ENCODE measurements at regions not wholly inside any gene's neighbourhood (a gene's known extent, or its start where the extent isn't known, plus 50 kb on each side); places are given as distances from the start of the nearest gene placed in this dataset.
"Not testable (repeated sequence)": the region's sequence is repeated elsewhere in the genome, so short reads cannot be mapped to it uniquely, and the experiment has no call there.

DNA sequence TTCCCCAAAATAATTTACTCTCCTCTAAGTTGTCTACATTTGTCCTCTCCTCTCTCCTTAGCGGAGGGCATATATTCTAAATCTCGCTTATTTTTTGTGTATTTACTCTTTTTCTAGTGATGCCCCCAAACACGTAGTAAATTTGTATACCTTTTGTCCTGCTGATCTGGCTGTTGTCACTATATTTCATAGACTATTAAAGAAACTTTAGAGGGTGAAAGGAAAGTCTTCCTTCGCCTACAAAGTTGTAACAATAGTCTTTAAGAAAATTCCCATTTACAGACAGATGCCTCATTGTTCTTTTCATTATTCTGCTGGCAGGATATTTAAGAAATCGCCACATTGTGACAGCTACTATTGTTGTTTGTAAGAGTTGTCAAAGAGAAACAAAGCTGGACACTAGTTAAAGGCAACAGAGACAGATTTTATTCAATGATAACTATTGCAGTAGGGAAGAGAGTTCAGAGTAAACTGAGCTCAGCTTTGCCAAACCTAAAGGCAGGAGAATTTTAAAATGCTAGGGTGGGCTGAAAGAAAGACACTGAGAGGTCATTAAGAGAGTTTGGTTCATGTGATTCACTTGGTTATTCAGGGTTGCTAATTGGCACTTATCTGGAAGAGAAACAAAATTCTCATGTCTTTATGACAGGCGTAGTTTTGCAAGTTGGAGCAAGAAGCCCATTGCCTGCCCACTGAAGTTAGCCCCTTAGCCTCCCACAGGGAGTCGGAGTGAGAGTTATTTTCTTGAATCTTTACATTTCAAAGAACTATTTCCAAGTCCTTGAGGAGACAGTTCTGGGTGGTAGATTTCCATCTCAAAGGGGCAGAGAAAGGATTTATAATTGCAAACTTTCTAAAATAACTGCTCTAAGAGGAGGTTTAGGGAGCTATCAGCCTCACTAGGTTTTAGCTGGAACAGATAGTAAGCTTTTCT is 1272.5 kb upstream of the SEL1L start:
- no peak for DNase-seq (ENCODE audit: low spot score)

DNA sequence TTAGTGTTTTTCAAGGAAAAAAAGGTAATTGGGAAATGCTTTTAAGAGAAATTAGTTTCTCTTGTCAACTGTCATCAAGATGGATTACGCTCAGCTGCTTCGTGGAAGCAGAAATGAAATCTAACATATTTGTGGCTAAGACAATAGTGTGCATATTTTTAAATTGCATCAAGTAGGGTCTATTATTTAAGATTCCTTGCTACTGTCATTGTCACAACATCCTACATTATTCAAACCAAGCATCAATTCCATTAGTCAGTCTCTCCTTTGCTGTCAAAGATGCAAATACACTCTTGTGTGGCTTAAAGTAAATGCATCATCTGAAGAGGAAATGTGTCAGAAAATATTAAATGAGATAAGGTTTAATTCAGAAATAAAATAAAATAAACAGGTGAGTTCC is 1277.6 kb upstream of the SEL1L start:
- no peak for DNase-seq (ENCODE audit: low spot score)

DNA sequence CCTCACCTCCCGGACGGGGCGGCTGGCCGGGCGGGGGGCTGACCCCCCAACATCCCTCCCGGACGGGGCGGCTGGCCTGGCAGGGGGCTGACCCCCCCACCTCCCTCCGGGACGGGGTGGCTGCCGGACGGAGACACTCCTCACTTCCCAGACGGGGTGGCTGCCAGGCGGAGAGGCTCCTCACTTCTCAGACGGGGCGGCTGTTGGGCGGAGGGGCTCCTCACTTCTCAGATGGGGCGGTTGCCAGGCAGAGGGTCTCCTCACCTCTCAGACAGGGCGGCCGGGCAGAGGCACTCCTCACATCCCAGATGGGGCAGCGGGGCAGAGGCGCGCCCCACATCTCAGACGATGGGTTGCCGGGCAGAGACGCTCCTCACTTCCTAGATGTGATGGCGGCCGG is 1280.7 kb upstream of the SEL1L start:
- not testable (repeated sequence) for DNase-seq (ENCODE audit: low spot score)

DNA sequence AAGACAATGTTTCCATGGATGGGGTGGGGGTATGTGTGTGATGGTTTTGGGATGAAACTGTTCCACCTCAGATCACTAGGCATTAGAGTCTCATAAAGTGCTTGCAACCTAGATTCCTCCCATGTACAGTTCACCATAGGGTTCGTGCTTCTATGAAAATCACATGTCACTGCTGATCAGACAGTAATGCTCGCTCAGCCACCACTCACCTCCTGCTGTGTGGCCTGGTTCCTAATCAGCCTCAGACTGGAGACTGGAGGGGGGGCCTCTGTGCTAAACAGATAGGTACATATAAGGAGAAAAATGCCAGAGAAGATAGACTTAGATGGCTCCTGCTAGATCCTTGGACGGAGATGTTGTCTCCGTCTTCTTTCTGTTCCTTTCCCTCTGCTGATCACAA is 1296.9 kb upstream of the SEL1L start:
- no peak for DNase-seq (ENCODE audit: low spot score)

DNA sequence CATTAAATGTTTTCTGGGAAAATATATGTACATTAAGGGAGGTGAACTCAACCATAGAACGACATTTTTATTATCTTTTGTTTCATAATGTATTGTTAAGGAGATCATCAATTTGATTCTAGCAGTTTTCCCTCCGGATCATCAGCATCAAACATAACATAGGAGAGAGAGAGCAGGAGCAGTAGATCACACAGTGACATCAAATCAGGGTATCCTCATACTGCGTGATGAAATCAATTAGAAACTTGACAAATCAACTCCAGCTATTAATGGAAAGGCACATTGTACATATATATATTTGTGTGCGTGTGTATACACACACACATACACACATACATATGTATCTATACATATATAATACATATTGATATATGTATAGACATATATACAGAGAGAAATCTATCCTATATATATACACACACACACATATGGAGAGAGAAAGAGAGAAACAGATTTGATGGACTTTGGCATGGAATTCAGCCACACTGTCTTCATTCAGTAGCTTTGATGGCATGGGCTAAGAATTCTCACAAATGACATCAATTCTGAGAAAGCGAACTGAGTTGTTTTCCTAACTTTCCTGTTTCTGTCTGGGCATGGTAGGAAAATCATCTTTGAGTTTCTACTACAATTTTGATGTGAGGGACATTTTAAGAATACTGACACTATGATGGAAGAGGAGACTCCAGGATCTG is 1302.8 kb upstream of the SEL1L start:
- DNase-seq (ENCODE audit: low spot score), result no peak

DNA sequence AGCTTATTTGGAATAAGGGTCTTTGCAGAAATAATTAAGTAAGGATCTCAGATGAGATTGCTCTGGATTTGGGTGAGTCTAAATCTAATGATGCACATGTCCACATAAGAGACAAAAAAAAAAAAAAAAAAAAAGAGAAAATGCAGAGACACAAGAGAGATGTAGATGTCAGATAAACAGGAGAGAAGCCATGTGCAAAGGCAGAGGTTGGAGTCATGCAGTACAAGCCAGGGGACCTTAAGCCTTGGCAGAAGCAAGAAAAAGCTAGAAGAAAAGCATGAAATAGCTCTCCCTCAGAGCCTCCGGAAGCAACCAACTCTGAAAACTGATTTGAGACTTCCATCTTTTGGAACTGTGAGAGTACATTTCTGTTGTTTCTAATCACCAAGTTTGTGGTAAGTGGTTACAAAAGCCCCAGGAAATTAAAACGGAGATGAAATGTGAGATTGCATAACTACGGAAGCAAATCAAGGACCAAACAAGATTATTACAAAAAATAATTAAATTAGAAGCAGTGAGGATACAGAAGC is 1304.0 kb upstream of the SEL1L start:
- DNase-seq (ENCODE audit: low spot score), result no peak

DNA sequence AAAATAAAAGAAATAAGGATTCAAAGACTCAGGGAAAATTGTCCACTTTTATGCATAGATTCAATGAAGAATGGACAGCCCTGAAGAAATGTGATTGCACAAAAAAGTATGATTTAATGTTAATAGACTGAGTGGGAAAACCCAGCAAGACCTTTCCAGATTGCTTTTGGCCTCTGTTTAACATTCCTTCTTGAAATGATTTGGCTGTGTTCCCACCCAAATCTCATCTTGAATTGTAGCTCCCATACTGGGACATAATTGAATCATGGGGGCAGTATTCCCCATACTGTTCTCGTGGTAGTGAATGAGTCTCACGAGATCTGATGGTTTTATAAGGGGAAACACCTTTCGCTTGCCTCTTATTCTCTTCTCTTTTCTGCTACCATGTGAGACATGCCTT is 1316.9 kb upstream of the SEL1L start:
- no peak for DNase-seq (ENCODE audit: low spot score)

DNA sequence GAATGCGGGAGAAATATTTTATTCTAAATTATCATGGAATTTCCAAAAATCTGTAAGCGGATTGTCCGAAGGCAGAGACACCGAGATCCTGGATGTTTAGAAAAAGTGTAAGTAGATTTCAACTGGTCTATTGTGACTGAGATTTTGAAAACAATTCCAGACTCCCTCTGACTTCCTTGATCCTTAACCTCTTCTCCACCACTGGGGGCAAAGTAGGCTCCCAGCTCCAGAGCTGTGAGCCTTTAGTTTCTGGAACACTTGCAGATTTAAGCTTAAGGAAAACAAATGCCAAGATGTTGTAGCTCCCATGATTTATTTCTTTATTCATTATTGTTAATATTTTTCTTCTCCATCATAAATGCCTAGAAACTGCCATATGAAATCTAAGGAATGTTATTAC is 1320.5 kb upstream of the SEL1L start:
- no peak for DNase-seq (ENCODE audit: low spot score)

DNA sequence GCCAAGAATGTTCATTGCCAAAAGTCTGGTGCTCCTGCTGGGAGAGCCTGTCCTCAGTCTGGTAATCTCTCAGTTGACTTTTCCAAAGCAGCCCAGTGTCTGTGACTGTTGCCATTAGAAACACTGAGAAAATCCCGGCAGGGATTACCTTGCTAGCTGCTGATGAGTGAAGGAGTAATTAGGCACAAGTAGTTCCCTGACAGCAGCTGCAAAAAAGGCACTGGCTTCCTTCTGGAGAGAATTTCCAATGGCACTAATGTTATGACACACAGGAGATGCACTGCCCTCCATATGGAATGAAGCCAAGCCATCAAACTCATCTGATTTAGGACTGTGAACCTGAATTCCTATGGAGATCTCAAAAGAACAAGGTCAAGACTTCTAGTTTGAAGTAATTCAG is 1321.2 kb upstream of the SEL1L start:
- DNase-seq (ENCODE audit: low spot score), result no peak

DNA sequence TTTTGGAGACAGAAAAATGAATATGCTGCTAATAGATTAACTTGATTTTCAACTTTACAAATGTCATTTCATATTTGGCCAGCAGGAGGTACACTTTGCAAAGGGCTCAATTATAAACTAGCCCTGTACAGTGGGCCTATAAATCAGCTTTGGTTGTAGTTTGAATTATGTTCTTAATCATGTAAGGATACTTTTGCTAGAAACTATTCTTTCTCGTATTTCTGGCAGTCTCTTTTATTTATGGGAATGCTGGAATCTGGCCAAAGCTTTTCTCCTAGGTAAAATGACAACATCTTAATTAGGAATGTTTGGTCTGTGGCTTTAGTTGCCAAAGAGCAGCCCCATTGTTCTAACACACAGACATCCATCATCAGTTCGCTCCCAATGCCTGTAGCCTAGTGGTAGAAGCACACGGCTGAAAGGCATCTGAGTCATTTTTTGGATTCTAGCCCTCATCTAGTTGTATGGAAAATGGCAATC is 1322.3 kb upstream of the SEL1L start:
- DNase-seq (ENCODE audit: low spot score), result no peak

DNA sequence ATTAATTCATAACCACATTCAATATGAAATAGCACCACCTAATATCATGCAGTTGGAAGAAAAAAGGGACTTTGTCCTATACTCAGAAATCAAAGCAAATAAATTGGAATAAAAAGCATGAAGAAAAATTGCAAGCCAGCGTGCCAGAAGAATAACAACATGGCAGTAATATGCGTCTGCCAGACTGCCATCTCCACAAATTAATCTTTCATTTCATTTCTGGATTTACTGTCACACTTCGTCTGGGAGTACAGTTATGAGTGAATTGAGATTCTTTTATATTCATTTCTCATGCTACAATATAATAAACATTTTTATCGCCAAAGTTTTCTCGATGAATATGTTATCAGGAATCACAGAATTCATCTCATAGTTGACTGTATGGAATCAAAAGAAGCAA is 1327.7 kb upstream of the SEL1L start:
- no peak for DNase-seq (ENCODE audit: low spot score)

DNA sequence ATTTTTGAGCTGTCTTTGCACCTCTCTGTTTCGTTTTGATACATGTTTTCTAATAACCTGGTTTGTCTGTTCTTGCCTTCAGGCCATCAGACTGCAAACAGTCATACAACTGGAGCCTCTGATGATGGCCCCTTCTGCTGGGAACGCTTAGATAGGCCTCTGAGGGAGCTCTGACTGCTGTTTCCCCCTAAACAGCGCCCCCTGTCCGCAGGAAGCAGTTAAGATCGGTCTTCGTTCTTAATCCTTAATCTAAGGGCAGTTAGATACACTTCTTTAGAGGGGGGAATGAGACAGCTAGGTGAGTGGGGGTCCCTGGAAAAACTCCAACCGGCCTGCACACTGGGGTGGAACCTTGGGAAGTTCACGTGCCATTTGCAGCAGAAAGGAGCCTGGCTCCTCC is 1338.8 kb upstream of the SEL1L start:
- no peak for DNase-seq (ENCODE audit: low spot score)

DNA sequence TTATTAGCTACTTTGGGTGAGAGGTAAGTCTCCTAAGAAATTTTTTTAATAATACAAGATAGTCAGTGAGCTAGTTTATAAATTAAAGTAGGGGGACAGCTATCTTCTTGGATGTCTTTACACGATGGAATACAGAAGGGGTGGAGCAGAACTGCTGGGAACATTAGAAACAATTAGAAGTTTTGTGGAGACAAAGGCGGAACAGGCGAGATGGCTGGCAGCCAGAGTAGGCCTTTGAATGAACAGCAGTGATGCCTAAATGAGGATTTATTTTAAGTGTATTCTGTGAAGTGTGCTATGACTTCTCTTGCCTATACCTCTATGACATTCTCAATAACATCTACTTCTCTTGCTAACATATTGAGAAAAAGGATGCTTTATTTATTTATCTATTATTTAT is 1345.3 kb upstream of the SEL1L start:
- no peak for DNase-seq (ENCODE audit: low spot score)

DNA sequence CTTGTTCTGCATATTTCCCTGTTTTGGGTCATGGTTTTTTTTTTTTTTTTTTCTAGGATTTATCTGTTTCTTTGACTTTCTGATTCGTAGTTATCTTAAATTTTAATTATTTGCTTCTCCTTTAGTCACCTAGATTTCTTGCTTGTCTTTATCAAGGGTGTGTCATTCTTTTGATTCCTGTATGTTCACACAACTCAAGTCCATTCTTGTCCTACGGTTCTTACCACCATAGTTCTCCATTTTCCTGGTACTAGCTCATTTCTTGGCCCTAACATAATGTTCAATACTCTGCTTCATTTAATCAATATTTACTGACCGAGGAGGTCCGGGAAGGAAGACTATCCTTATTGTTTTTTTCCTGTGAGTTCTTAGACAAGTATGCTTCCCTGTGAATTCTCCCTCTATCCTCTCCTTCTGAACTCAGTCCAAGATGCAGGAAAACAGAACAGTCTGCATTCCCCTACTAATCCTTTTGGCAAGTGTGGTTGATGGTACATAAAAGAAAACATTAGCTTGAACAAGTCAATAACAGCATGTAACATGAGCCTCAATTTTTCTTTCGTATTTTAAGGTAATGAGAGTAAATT is 1346.4 kb upstream of the SEL1L start:
- no peak for DNase-seq (ENCODE audit: low spot score)

DNA sequence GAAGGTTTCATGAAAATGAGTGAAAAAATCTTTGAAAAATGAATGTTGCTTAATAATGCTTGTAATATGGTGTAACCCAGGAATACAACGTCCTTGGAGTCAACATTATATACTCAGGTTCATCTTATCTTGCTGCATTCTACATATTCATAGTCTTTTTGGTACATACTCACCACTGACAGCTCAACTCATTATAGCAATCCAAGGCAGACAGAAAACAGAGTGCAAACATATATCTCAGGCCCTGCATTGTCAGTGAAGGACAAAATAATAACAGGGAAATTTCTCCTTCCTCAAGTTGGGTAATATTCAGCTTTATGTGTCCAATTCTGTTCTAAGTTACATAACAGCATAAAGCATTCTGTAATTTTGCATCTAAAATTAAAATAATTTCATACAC is 1353.0 kb upstream of the SEL1L start:
- no peak for DNase-seq (ENCODE audit: low spot score)

DNA sequence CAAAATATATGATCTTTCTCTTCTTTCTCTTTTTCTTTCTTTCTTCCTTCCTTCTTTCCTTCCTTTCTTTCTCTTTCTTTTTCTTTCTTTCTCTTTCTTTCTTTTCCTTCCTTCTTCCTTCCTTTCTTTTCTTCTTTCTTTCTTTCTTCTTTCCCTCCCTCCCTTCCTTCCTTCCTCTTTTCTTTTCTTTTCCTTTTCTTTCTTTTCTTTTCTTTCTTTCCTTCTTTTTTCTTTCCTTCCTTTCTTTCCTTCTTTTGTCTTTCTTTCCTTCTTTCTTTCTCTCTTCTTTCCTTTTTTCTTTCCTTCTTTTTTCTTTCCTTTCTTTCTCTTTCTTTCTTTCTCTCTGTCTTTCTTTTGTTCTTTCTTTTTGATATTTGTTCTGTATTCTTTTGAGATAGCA is 1356.0 kb upstream of the SEL1L start:
- DNase-seq (ENCODE audit: low spot score), result no peak

DNA sequence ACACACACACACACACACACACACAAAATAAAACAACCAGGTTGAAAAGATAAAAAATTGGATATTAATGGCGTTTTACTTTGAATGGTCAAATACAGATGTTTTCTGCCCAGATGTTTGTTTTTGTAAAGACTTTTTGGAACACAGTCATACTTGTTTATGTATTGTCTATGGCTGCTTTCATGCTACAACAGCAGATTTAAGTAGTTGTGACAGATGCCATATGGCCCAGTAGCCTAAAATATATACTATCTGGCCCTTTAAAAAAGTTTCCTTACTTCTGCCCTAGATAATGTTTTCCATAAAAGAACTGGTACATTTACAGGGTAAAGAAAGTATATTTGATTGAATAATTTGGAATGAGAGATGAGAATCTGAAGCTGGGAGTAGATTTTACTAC is 1362.8 kb upstream of the SEL1L start:
- no peak for DNase-seq (ENCODE audit: low spot score)

DNA sequence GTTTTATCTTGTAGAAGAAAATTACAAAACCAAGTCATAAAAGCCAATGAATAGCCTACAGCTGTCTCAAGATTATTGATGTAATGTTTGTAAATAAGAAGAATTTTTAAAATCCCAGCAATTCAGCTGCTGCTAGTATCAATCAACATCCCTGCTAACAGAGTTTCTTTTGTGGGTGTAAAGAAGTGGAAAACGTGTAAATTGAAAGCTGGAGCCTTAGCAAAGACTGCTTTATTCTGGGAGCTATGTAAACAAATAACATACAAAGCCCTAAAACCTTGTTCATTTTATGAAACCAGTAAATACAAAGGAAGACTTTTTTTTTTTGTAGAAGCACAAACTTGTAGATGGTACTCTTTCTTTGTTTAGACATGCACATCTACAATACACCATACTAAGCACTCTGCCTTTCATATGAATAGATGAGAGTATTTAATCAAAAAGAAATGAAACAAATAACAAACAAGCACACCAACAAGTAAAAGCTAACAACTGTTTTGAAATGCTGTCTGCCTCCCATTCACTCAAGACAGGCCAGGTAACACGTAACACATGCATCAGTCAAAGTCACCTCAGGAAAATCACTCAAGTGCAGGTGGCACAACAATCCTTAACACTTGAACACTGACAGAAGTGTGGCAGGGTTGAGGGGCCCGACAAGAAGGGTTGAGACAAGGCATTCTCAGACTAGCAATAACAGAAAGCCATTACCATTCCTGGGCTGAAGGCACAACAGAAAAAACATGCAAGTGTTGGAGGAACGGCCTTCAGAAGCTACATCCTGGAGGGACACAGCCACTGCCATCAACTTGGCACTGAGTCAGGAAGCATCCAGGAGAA is 1364.0 kb upstream of the SEL1L start:
- no peak for DNase-seq (ENCODE audit: low spot score)

DNA sequence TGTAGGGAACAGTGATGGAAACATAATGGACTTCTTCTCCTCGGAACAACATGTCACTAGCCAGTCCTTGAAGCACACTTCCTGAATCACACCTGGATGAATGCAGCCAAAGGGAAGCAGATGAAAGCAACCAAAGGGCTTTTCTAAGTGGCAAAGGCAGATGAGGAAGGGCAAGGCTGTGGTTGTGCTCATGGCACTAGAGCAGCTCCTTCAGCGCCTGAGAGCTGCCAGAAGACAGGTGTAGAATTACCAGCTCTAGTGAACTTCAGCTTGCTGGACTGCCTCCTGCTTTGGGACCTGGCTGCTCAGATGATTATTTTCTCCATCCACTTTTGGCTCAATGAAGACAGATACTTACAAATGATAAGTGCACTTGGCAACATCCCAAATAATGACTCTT is 1372.1 kb upstream of the SEL1L start:
- DNase-seq (ENCODE audit: low spot score), result no peak

DNA sequence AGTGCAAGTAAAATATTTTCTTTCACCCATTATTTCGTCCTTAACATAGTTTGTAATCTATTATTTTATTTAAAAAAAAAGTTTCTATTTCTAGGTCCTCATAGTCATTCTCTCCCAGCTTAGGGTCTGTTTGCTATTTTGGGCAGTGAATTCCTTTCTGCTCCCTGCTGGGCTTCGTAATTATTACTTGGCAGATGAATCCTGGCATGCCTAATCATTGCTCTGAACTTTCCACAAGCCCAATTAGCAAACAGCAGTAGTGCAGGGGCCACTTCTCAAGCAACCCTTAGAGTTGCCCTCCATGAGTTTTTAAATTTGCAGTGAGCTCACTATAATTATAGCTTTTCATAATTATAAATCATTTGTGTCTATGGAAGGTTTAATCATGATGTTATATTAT is 1378.3 kb upstream of the SEL1L start:
- DNase-seq (ENCODE audit: low spot score), result no peak

DNA sequence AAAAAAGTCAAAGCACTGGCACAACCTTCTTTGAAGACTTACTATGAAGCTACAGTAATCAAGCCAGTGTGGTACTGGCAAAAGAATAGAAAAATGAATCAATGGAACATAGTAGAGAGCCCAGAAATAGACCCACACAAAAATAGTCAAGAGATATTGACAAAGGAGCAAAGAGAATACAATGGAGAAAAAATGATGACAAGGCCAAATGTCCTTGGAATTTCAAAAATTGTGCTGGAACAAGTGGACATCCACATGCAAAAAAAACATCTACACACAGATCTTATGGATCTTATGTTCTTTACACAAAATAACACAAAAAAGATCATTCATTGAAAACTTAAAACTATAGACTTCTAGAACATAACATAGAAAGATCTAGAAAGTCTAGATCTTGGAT is 1379.7 kb upstream of the SEL1L start:
- DNase-seq (ENCODE audit: low spot score), result no peak

DNA sequence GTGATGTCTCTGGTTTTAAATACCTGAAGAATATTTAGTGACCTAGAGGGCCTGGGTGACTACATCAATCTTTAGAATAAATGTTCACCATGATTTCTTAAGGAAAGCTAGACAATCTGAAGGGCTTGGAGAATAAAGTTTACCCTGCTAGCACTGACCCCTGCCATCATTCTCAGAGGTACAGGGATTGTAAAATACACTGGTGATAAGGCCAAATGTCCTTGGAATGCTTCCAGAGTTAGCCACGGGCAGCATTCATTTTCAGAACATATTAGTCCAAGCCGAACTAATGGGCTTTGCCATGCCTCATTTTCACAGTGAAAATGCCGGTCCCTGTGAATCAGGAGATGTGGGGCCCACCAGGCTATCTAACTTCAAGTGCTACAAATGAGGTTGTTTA is 1381.7 kb upstream of the SEL1L start:
- DNase-seq (ENCODE audit: low spot score), result no peak
